Bronchial epithelial cell (primary cell): ENCODE measurements at regions not wholly inside any gene's neighbourhood (a gene's known extent, or its start where the extent isn't known, plus 50 kb on each side); places are given as distances from the start of the nearest gene placed in this dataset.

Experiments
- DNase-seq: peaks from one replicate; pipeline ENCODE4 v3.0.0-alpha.2; 2010; ENCODE audit warnings: low read depth
- FAIRE-seq: peaks from 2 replicates; lab custom pipeline; 2011; peaks lifted over from hg19 to GRCh38; lab: Jason Lieb, UNC
- H3K27me3 ChIP-seq: 2 replicates; pipeline ENCODE4 v1.5.1; 2011; ENCODE audit warnings: low read length; ENCODE audit not compliant: control insufficient read depth, insufficient read depth
- H3K36me3 ChIP-seq: 2 replicates; pipeline ENCODE4 v1.5.1; 2011; ENCODE audit warnings: low read length; ENCODE audit not compliant: control insufficient read depth, insufficient read depth
- H3K4me3 ChIP-seq: 2 replicates; pipeline ENCODE4 v1.5.1; 2011; ENCODE audit warnings: mild to moderate bottlenecking, low read depth, low read length, control low read depth
- TF ChIP-seq, protein P1 (sequence below): IDR thresholded peaks from 2 replicates; pipeline ENCODE4 v1.5.1; 2011; ENCODE audit warnings: mild to moderate bottlenecking, moderate library complexity, low read length, control low read depth, inconsistent platforms; ENCODE audit not compliant: insufficient read depth, severe bottlenecking

DNA sequence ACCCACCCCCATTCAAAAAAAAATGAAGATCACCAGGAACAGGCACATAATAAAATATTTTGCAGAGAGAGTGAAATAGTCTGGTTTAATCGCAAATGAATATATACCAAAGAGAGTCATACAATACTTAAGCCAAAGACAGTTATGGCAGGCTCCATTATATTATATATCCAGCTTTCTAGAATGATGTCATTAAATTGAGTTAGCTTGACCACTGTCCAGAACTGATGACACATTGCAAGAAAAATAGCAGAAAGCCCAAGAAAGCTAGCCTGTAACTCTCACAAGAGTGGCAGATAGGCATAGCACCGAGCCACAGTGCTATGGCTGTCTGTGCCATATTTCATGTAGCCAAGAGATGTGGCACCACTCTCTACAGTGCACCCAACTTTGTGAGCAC, 231.9 kb upstream of the SEMA6D start:
- no peak for DNase-seq
- TF ChIP-seq, protein P1, sequence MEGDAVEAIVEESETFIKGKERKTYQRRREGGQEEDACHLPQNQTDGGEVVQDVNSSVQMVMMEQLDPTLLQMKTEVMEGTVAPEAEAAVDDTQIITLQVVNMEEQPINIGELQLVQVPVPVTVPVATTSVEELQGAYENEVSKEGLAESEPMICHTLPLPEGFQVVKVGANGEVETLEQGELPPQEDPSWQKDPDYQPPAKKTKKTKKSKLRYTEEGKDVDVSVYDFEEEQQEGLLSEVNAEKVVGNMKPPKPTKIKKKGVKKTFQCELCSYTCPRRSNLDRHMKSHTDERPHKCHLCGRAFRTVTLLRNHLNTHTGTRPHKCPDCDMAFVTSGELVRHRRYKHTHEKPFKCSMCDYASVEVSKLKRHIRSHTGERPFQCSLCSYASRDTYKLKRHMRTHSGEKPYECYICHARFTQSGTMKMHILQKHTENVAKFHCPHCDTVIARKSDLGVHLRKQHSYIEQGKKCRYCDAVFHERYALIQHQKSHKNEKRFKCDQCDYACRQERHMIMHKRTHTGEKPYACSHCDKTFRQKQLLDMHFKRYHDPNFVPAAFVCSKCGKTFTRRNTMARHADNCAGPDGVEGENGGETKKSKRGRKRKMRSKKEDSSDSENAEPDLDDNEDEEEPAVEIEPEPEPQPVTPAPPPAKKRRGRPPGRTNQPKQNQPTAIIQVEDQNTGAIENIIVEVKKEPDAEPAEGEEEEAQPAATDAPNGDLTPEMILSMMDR = no peak

DNA sequence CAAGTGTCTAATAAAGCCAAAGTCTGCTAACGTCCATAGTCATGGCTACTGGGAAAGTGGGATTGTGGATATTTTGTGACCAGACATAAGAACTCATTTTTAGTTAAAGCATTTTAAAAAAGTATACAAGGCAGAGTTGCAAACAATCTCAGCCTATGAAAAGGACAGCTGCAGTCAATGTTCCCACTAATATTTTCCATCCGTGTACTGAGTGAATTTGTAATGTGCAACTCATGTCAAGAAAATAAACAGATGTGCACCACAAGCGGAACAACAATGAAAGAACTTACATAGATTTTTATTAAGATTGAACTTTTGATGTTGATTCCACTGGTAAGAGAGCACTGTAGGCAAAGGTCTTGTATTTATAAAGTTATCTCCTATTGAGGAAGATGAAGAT, 231.3 kb upstream of the SEMA6D start:
- FAIRE-seq = no peak
- Histone ChIP-seq H3K27me3 (no peaks in the 10 kb centered on the region), H3K36me3 (no peaks in the 10 kb centered on the region), H3K4me3 (no peak overlapping the region)
- TF ChIP-seq, protein P1 = no peak
- no peak for DNase-seq

More for the DNA sequence above, 231.9 kb upstream of the SEMA6D start:
- Histone ChIP-seq H3K4me3 (no peak overlapping the region), H3K36me3 (no peaks in the 10 kb centered on the region), H3K27me3 (no peaks in the 10 kb centered on the region)
- no peak for FAIRE-seq

DNA sequence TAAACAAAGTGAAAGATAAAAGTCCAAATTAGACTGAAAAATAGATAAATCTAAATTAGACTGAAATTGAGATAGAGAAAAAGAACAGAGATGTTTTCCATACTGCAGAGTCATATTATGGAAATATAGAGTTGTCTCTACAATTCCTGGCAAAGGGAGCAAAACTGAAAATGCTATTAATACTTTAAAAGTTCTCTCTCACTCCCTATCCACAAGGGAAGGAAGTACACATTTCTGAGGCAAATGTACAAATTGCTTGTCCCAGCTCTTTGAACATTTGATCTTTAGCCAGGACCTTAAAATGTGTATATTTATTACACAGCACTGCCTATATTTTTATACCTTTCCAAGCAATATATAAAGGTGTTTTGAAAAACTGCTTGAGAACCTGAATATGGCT, 225.1 kb upstream of the SEMA6D start:
- TF ChIP-seq, protein P1 = no peak
- no peaks in the 10 kb centered on the region for H3K27me3 ChIP-seq
- no peaks in the 10 kb centered on the region for H3K36me3 ChIP-seq
- FAIRE-seq (no peak), DNase-seq (no peak)
- H3K4me3 ChIP-seq = no peak overlapping the region

DNA sequence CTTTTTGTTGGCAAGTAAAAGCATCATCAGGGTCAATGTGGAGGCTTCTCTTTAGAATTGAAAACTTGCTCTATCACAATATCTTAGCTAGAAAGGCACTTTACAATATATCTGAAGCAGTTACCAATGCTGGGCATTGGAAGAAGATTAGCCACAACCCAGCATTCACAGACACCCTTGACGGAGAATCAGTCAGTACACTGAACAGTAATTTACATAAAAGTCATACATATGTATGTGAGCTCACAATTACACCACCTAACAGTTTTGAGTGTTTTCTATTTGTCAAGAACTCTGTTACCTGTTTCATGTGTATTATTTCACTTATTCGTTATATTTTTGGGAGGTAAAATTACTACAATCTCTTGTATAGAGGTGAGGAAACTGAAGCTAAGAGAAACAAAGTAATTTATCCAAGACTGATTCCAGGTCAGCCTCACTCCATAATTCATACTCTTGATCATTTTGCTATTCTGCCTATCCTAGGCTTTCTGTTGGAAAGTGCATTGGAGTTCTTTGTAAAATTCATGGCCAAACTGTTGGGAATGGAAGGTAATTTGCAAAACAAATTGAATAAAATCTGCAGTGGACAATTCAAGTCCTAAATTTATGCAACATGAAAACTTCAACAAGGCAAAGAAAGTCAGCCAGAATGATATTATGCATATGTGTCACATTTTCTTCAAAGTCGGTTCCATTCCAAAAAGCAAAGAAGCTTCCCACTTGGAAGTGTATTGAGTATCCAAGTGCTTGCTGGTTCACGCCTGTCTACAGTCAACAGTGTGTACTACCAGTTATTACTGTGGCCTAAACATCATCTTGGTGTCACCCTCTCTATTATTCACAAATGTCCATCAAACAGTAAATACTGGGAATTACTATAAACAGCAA, 223.7 kb upstream of the SEMA6D start:
- DNase-seq (no peak), FAIRE-seq (no peak)
- TF ChIP-seq, protein P1 = no peak

DNA sequence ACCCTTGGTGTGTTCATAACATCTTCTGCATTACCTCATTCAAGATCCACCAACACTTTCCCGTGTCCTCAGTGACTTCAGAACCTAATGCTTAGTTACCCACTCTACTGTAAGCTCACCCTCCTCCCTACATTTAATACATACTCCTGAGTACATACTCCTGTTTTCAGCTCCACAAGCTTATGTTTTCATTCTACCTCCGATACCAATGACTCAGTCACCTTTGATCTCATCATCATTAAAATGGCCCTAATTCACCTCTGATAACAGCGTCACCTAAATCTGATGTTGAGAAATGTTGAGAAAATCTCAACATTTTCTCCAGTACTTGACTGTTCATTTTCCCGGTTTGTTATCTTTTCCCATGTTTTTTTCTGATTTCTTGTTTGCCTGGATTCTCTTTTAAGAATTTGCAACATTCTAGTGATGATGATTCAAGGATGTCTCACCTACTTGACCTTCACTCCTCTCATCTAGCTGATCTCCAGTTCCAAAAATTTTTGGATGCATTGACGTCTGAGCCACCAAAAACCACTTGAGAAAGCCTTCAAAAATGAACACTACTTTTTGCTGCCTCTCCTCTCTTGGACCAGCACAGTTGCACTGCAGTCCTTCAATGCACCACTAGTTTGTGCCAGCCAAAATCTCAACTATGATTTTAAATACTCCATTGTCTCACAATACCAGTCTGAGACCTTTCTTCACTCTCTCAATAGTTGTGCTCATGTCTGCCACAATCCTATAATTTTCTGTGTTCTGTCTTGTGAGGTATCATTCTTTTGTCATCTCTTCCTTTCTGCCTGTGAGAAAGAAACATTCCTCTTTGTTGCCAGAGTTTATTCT, 220.7 kb upstream of the SEMA6D start:
- Histone ChIP-seq H3K4me3 (no peak overlapping the region), H3K36me3 (no peaks in the 10 kb centered on the region), H3K27me3 (no peaks in the 10 kb centered on the region)
- TF ChIP-seq, protein P1 = no peak
- no peak for FAIRE-seq
- DNase-seq = no peak

More for the DNA sequence above, 223.7 kb upstream of the SEMA6D start:
- Histone ChIP-seq H3K4me3 (no peak overlapping the region), H3K36me3 (no peaks in the 10 kb centered on the region), H3K27me3 (no peaks in the 10 kb centered on the region)
